Kidney (tissue), 13 donors: ENCODE measurements at regions not wholly inside any gene's neighbourhood (a gene's known extent, or its start where the extent isn't known, plus 50 kb on each side); places are given as distances from the start of the nearest gene placed in this dataset.
"Not testable (repeated sequence)": the region's sequence is repeated elsewhere in the genome, so short reads cannot be mapped to it uniquely, and the experiment has no call there.

Experiments used
- DNase-seq, 5 donors: peaks; one replicate each; pipeline ENCODE4 v3.0.0-alpha.2; 2013 to 2020
- FAIRE-seq: peaks from 2 replicates; lab custom pipeline; 2012; peaks lifted over from hg19 to GRCh38; lab: Jason Lieb, UNC
- H3K27ac ChIP-seq, 2 donors: one replicate each; pipeline ENCODE4 v1.7.0; 2013; ENCODE audit warnings: low read depth in 2 of 2, low read length in 2 of 2, inconsistent platforms in 1 of 2
- H3K27me3 ChIP-seq: one replicate; pipeline ENCODE4 v1.7.1; 2013; ENCODE audit warnings: low read length, inconsistent platforms; ENCODE audit not compliant: control insufficient read depth, insufficient read depth
- H3K36me3 ChIP-seq, 3 donors: one replicate each; pipeline versions ENCODE4 v1.7.0 to v1.7.1; 2013; ENCODE audit warnings: low read length in 3 of 3, control low read depth in 1 of 3, inconsistent platforms in 1 of 3; ENCODE audit not compliant: insufficient read depth in 3 of 3, control insufficient read depth in 2 of 3
- H3K4me1 ChIP-seq, 3 donors: one replicate each; pipeline versions ENCODE4 v1.7.0 to v1.7.1; 2013; ENCODE audit warnings: low read length in 3 of 3, inconsistent platforms in 1 of 3, low read depth in 1 of 3; ENCODE audit not compliant: control insufficient read depth in 2 of 3, insufficient read depth in 2 of 3
- H3K4me3 ChIP-seq, 3 donors: one replicate each; pipeline versions ENCODE4 v1.7.0 to v1.8.1; 2013; ENCODE audit warnings: low read length in 3 of 3, control low read depth in 1 of 3, inconsistent platforms in 1 of 3
- H3K9ac ChIP-seq, 3 donors: one replicate each; pipeline versions ENCODE4 v1.7.0 to v1.7.1; 2013; ENCODE audit warnings: low read length in 3 of 3, control low read depth in 1 of 3, inconsistent platforms in 1 of 3
- H3K9me3 ChIP-seq, 3 donors: one replicate each; pipeline versions ENCODE4 v1.7.0 to v1.7.1; 2013; ENCODE audit warnings: low read length in 3 of 3, control low read depth in 1 of 3, inconsistent platforms in 1 of 3; ENCODE audit not compliant: control insufficient read depth in 2 of 3, insufficient read depth in 1 of 3
- CTCF ChIP-seq: IDR thresholded peaks from 3 replicates; pipeline ENCODE4 v1.5.1; 2012; ENCODE audit warnings: mild to moderate bottlenecking, moderate library complexity, borderline replicate concordance; ENCODE audit not compliant: insufficient read depth; ENCODE audit errors: extremely low read depth
- intact Hi-C: fragments of 100-400 bp; cut with DNase I; formaldehyde crosslinking; loops from one replicate; pipeline ENCODE4 v1.11.1; 2022
- donor health status: control.
- donor health status: control.
- donor health status: control.
- donor health status: control.
- donor health status: control.
- donor health status: DM: yes; HTN: yes; CAD: no.
- donor health status: Normal renal cell carcinoma (clear cell type).

DNA sequence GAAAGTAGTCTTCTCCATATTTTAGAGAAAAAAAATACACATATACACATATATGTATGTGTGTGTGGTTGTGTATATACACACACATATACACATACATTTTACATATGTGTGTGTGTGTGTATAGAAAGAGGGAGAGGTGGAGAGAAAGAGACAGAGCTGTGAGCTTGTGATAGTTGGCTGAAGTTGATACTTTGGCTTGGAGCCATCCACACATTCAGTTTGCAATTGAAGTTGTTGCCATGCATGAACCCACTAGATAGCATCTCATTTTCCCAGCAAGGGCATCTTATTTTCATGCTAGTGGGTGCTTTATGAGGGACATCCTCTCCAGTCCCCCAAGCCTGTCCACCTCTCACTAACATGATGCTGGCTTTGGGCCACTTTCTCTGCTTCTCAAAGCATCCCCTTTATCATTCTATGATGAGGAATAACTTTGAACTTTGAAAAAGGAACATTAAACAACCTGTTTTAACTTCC, 228.6 kb downstream of the ZNF621 start:
- DNase-seq, result no peak
- Histone ChIP-seq H3K36me3 (no peaks in the 10 kb centered on the region), H3K4me1 (no peaks in the 10 kb centered on the region), H3K4me3 (no peak overlapping the region), H3K27ac (no peak overlapping the region), H3K27me3 (no peaks in the 10 kb centered on the region), H3K9ac (no peak overlapping the region), H3K9me3 (no peaks in the 10 kb centered on the region)
- no peak for TF ChIP-seq CTCF
- intact Hi-C loops, result no loop called here
- FAIRE-seq, result no peak

- no peak for FAIRE-seq
Measured at GRCh38 chr3:40753951-40754350, 229.2 kb downstream of the ZNF621 start.

DNA sequence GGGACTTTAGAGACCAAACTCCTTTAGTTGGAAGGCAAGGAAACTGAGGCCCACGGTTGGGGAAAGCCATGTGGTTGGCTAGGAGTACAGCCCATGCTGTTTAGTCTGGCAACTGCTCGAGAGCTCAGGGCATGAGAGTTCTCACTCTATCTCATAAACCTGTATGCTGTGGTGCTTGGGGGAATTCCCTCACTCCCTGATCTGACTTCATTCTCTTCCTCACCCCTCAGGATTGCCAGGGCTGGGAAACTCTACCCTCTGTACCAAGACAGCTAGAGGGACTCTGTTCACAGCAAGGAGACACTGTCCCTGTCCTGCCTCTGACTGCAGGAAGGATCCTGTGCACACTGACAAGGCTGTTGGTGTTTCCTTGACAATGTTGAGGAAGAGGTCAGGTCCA, 230.2 kb downstream of the ZNF621 start:
- Histone ChIP-seq H3K36me3 (no peaks in the 10 kb centered on the region), H3K4me1 (no peaks in the 10 kb centered on the region), H3K9me3 (no peaks in the 10 kb centered on the region), H3K9ac (no peak overlapping the region), H3K27ac (no peak overlapping the region), H3K27me3 (no peaks in the 10 kb centered on the region), H3K4me3 (no peak overlapping the region)
- FAIRE-seq, result no peak
- no peak for TF ChIP-seq CTCF
- intact Hi-C loops, result no loop called here
- DNase-seq, result no peak

More at GRCh38 chr3:40753951-40754350, 229.2 kb downstream of the ZNF621 start:
- no peak overlapping the region for H3K4me3 ChIP-seq
- TF ChIP-seq CTCF, result no peak
- no peaks in the 10 kb centered on the region for H3K9me3 ChIP-seq
- no peaks in the 10 kb centered on the region for H3K36me3 ChIP-seq
- DNase-seq, result no peak
- no peak overlapping the region for H3K27ac ChIP-seq
- H3K9ac ChIP-seq, result no peak overlapping the region
- no peaks in the 10 kb centered on the region for H3K4me1 ChIP-seq
- no peaks in the 10 kb centered on the region for H3K27me3 ChIP-seq
- intact Hi-C loops, result no loop called here

- no peak for DNase-seq
- FAIRE-seq, result no peak
- no peaks in the 10 kb centered on the region for H3K36me3 ChIP-seq
- no peaks in the 10 kb centered on the region for H3K27me3 ChIP-seq
- no peak overlapping the region for H3K27ac ChIP-seq
- H3K9ac ChIP-seq, result no peak overlapping the region
- no peaks in the 10 kb centered on the region for H3K4me1 ChIP-seq
- intact Hi-C loops, result no loop called here
- no peak overlapping the region for H3K4me3 ChIP-seq
- H3K9me3 ChIP-seq, result no peaks in the 10 kb centered on the region
- TF ChIP-seq CTCF, result no peak
Measured at GRCh38 chr3:40756500-40756899, 231.7 kb downstream of the ZNF621 start.

- H3K27me3 ChIP-seq, H3K9me3 ChIP-seq, H3K9ac ChIP-seq, FAIRE-seq, DNase-seq, intact Hi-C loops, H3K36me3 ChIP-seq, H3K4me3 ChIP-seq, H3K4me1 ChIP-seq, H3K27ac ChIP-seq: not testable (repeated sequence)
Measured at GRCh38 chr3:40762771-40763170, 238.0 kb downstream of the ZNF621 start.
